ENCODE measurements at regions not wholly inside any gene's neighbourhood (a gene's known extent, or its start where the extent isn't known, plus 50 kb on each side); places are given as distances from the start of the nearest gene placed in this dataset.

- no peak for DNase-seq
These were observed 103.9 kb upstream of the CCDC190 start for GRCh38 chr1:162964901-162965300.

- no peak for DNase-seq
These were observed 95.9 kb upstream of the CCDC190 start for GRCh38 chr1:162956922-162957321.

GRCh38 chr1:162954824-162955223, 93.8 kb upstream of the CCDC190 start:
- no peak for DNase-seq

- DNase-seq = no peak
These were observed 92.0 kb upstream of the CCDC190 start for GRCh38 chr1:162952956-162953355.

GRCh38 chr1:162951553-162952315, 90.8 kb upstream of the CCDC190 start:
- DNase-seq = no peak

GRCh38 chr1:162950187-162950586, 89.2 kb upstream of the CCDC190 start:
- DNase-seq = no peak

- DNase-seq = no peak
These were observed 85.7 kb upstream of the CCDC190 start for GRCh38 chr1:162946701-162947100.

- DNase-seq = no peak
These were observed 84.1 kb upstream of the CCDC190 start for GRCh38 chr1:162944974-162945674.

- DNase-seq = peak; percentile 39
These were observed 82.6 kb upstream of the CCDC190 start for GRCh38 chr1:162943622-162944021.

GRCh38 chr1:162942916-162943559, 82.1 kb upstream of the CCDC190 start:
- DNase-seq = no peak

GRCh38 chr1:162941024-162941423, 80.0 kb upstream of the CCDC190 start:
- DNase-seq = no peak

- no peak for DNase-seq
These were observed 78.1 kb upstream of the CCDC190 start for GRCh38 chr1:162939035-162939434.

- no peak for DNase-seq
These were observed 76.9 kb upstream of the CCDC190 start for GRCh38 chr1:162937716-162938395.

- DNase-seq = no peak
These were observed 70.1 kb upstream of the CCDC190 start for GRCh38 chr1:162930976-162931560.

- no peak for DNase-seq
These were observed 69.6 kb upstream of the CCDC190 start for GRCh38 chr1:162930532-162930931.

GRCh38 chr1:162929177-162929576, 68.2 kb upstream of the CCDC190 start:
- DNase-seq = no peak

GRCh38 chr1:162928141-162928540, 67.2 kb upstream of the CCDC190 start:
- DNase-seq = no peak

GRCh38 chr1:162927421-162927820, 66.4 kb upstream of the CCDC190 start:
- no peak for DNase-seq

GRCh38 chr1:162926906-162927305, 65.9 kb upstream of the CCDC190 start:
- no peak for DNase-seq

GRCh38 chr1:162924179-162924578, 63.2 kb upstream of the CCDC190 start:
- DNase-seq = no peak

GRCh38 chr1:162922201-162922600, 61.2 kb upstream of the CCDC190 start:
- peak; percentile 28 for DNase-seq

- DNase-seq = no peak
These were observed 60.3 kb upstream of the CCDC190 start for GRCh38 chr1:162921311-162921710.

GRCh38 chr1:162919034-162919433, 58.1 kb upstream of the CCDC190 start:
- no peak for DNase-seq

All from NCI-H774 (cell line).